ENCODE measurements at regions not wholly inside any gene's neighbourhood (a gene's known extent, or its start where the extent isn't known, plus 50 kb on each side); places are given as distances from the start of the nearest gene placed in this dataset.

DNA sequence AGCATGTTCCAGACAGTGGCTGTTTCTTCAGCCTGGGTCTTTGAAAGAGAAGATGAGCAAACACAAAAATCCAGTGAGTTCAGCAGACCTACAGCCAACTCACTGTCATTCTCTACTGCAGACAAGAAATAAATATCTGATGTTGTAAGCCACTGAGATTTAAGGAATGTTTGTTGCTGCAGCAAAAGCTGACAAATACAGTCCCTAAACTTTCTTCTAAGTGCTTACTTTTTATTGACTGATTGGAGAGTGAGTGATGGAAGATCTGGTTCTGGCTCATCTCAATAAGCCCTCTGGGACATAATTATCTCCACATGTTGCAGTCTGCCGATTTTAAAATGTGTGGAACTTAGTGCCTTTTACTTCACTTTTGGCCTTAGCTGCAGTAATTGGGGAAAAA lies 69.9 kb upstream of the LMNB1 start:
- no peak overlapping the region for H3K27ac Mint-ChIP-seq

DNA sequence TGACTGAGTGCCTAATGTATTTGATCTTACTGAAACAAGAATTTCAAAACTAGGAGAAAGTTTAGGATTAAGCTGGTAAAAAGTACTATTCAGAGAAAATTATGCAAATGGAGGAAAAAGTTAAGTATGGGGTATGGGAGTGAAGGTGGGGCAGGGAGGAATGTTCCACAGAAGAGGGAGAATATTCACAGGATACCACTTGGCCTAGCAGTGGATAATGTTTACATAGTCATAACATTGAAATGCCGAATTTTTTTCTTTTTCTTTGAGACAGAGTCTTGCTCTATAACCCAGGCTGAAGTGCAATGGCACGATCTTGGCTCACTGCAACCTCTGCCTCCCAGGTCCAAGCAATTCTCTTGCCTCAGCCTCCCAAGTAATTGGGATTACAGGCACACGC lies 61.2 kb upstream of the LMNB1 start:
- Mint-ChIP-seq H3K4me1 (ENCODE audit: low read depth) (no peaks in the 10 kb centered on the region), H3K27me3 (ENCODE audit: low read depth) (no peaks in the 10 kb centered on the region), H3K27ac (no peak overlapping the region), H3K4me3 (no peak overlapping the region), H3K9me3 (no peaks in the 10 kb centered on the region), H3K36me3 (ENCODE audit: low read depth) (no peaks in the 10 kb centered on the region)
- no peak for DNase-seq
- CTCF ChIA-PET = no interaction called here
- intact Hi-C loops (cut with micrococcal nuclease) = no loop called here

More for the DNA sequence above, 69.9 kb upstream of the LMNB1 start:
- CTCF ChIA-PET = interaction anchor here (0.6 kb wide), 1 partner anchor 355 kb away, joined by 3 read pairs; no protein-coding TSS in a partner anchor
- intact Hi-C loops (cut with micrococcal nuclease) = no loop called here
- Mint-ChIP-seq H3K9me3 (no peaks in the 10 kb centered on the region), H3K4me3 (no peak overlapping the region), H3K4me1 (ENCODE audit: low read depth) (no peaks in the 10 kb centered on the region), H3K27me3 (ENCODE audit: low read depth) (no peaks in the 10 kb centered on the region), H3K36me3 (ENCODE audit: low read depth) (no peaks in the 10 kb centered on the region)
- no peak for DNase-seq

DNA sequence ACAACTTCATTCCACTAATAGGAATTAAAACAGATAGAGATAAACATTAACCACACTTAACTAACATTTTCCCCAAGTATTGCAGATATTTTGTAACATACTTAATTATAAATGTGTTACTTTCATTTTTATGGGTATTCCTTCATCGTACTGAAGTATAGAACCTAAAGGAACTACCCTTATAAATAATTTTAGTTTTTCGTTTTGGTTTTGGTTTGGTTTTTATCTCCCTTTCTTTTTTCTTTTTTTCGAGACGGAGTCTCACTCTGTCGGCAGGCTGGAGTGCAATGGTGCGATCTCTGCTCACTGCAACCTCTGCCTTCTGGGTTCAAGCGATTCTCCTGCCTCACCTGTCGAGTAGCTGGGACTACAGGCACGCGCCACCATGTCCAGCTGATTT lies 60.1 kb upstream of the LMNB1 start:
- H3K4me3 Mint-ChIP-seq = no peak overlapping the region
- DNase-seq = no peak
- no peaks in the 10 kb centered on the region for H3K36me3 Mint-ChIP-seq (ENCODE audit: low read depth)
- intact Hi-C loops (cut with micrococcal nuclease) = no loop called here
- H3K27me3 Mint-ChIP-seq (ENCODE audit: low read depth) = no peaks in the 10 kb centered on the region
- H3K27ac Mint-ChIP-seq = no peak overlapping the region
- H3K9me3 Mint-ChIP-seq = no peaks in the 10 kb centered on the region
- CTCF ChIA-PET = no interaction called here
- no peaks in the 10 kb centered on the region for H3K4me1 Mint-ChIP-seq (ENCODE audit: low read depth)

DNA sequence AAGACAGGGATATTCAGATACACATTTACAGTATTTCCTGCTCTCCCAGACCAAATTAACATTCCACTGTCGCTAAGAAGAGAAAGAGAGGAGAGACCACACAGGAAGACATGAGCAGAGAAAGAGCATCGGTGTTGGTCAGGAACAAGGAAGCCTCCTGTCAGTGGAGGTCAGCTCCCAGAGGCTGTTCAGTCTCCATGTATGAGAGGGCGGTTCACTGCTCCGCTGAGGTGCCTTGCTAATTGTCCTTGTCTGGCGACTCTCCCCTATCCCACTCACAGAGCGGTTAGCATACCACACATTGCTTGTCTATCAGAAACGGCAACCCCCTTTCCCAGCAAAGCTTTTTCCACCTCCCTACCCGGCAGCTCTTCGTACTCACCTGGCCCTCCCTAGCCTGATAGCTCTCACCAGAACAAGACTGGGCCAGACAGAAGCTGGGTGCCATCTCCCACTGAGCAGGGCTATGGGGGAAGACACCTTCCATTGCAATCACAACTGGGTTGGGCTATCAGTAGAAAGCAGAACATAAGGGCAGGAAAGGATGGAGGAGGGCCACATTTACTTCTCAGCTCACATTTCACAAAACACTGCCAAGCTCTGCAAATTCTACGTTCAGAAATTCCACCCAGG lies 58.6 kb upstream of the LMNB1 start:
- Mint-ChIP-seq H3K27ac (no peak overlapping the region), H3K4me3 (no peak overlapping the region), H3K4me1 (ENCODE audit: low read depth) (no peaks in the 10 kb centered on the region), H3K27me3 (ENCODE audit: low read depth) (no peaks in the 10 kb centered on the region), H3K9me3 (no peaks in the 10 kb centered on the region), H3K36me3 (ENCODE audit: low read depth) (no peaks in the 10 kb centered on the region)
- DNase-seq = no peak
- CTCF ChIA-PET = interaction anchor here (0.6 to 0.8 kb wide), 4 partner anchors 13 to 78 kb away, joined by 3 read pairs; no protein-coding TSS in a partner anchor
- intact Hi-C loops (cut with micrococcal nuclease) = no loop called here

DNA sequence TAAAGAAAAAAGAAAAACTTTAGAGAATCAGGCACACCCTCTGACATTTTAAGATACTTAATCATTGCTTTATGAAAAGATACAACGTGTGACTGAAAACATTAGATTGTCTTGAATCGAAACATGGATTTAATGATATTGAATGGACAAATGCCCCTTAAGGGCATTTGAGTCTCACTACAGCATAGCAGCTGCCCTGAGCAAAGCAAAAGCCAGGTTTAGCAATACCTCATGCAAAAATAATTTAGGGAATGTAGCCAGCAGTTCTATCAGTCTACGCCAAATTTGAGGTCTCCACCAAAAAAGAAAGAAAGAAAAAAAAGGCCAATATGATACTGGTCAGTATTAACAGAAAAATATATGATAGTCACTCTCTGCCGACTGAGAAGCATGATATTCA lies 56.6 kb upstream of the LMNB1 start:
- Mint-ChIP-seq H3K27ac (no peak overlapping the region), H3K36me3 (ENCODE audit: low read depth) (no peaks in the 10 kb centered on the region), H3K4me3 (no peak overlapping the region), H3K27me3 (ENCODE audit: low read depth) (no peaks in the 10 kb centered on the region), H3K4me1 (ENCODE audit: low read depth) (no peaks in the 10 kb centered on the region), H3K9me3 (no peaks in the 10 kb centered on the region)
- CTCF ChIA-PET = no interaction called here
- no peak for DNase-seq
- intact Hi-C loops (cut with micrococcal nuclease) = no loop called here

DNA sequence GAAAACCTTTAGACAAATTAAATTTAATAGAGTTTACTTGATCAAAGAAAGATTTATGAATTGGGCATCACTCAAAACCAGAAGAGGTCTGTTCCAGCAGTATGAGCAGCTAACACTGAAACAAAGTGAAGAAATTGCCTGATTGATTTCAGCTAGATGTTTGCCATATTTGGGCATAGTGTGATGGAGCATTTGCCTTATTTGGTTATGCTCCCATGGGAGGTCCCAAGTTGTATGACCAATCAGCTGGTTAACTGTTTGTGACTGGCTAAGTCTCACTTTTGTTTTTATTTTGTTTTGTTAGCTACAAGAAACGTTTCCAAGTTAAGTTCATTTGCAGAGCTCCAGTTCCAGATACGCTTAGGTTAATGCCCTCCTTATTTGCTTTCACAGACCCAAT lies 53.3 kb upstream of the LMNB1 start:
- CTCF ChIA-PET = interaction anchor here (0.9 to 1.0 kb wide), 2 partner anchors 44 to 56 kb away, joined by 3 to 4 read pairs; no protein-coding TSS in a partner anchor
- Mint-ChIP-seq H3K4me1 (ENCODE audit: low read depth) (no peaks in the 10 kb centered on the region), H3K27me3 (ENCODE audit: low read depth) (no peaks in the 10 kb centered on the region), H3K4me3 (no peak overlapping the region), H3K9me3 (no peaks in the 10 kb centered on the region), H3K36me3 (ENCODE audit: low read depth) (no peaks in the 10 kb centered on the region), H3K27ac (no peak overlapping the region)
- intact Hi-C loops (cut with micrococcal nuclease) = no loop called here
- no peak for DNase-seq
